Glutamatergic neuron (in vitro differentiated cells): ENCODE measurements at regions not wholly inside any gene's neighbourhood (a gene's known extent, or its start where the extent isn't known, plus 50 kb on each side); places are given as distances from the start of the nearest gene placed in this dataset.
"Not testable (repeated sequence)": the region's sequence is repeated elsewhere in the genome, so short reads cannot be mapped to it uniquely, and the experiment has no call there.

Source experiments
- DNase-seq: peaks from one replicate; pipeline ENCODE4 v3.0.0; 2022
- H3K27ac Mint-ChIP-seq: one replicate; pipeline ENCODE4 v1.8.0; 2020; ENCODE audit warnings: mild to moderate bottlenecking, mixed read lengths, inconsistent platforms; ENCODE audit not compliant: unreplicated experiment
- H3K27me3 Mint-ChIP-seq: one replicate; pipeline ENCODE4 v1.8.0; 2020; ENCODE audit warnings: mild to moderate bottlenecking, moderate library complexity, mixed read lengths, inconsistent platforms; ENCODE audit not compliant: unreplicated experiment
- H3K36me3 Mint-ChIP-seq: one replicate; pipeline ENCODE4 v1.8.0; 2020; ENCODE audit warnings: mild to moderate bottlenecking, mixed read lengths, inconsistent platforms; ENCODE audit not compliant: unreplicated experiment
- H3K4me1 Mint-ChIP-seq: one replicate; pipeline ENCODE4 v1.8.0; 2020; ENCODE audit warnings: mild to moderate bottlenecking, low read depth, mixed read lengths, inconsistent platforms; ENCODE audit not compliant: unreplicated experiment
- H3K4me3 Mint-ChIP-seq: one replicate; pipeline ENCODE4 v1.8.0; 2020; ENCODE audit warnings: mild to moderate bottlenecking, mixed read lengths, inconsistent platforms; ENCODE audit not compliant: unreplicated experiment
- H3K9me3 Mint-ChIP-seq: one replicate; pipeline ENCODE4 v1.8.0; 2020; ENCODE audit warnings: mild to moderate bottlenecking, moderate library complexity, mixed read lengths, inconsistent platforms; ENCODE audit not compliant: unreplicated experiment
- TF ChIP-seq, protein P1 (sequence below): fragments of 200-600 bp; sonication (generic); IDR thresholded peaks from one replicate; pipeline ENCODE4 v1.5.0; 2021; ENCODE audit not compliant: partially characterized antibody, unreplicated experiment

GRCh38 chr2:13335862-13336535 is 619.3 kb downstream of the TRIB2 start:
- peaks cover 1% of the 10 kb centered on the region for H3K9me3 Mint-ChIP-seq
- H3K4me1 Mint-ChIP-seq = no peaks in the 10 kb centered on the region
- no peak overlapping the region for H3K27ac Mint-ChIP-seq
- H3K4me3 Mint-ChIP-seq = no peak overlapping the region
- H3K27me3 Mint-ChIP-seq = no peaks in the 10 kb centered on the region
- no peaks in the 10 kb centered on the region for H3K36me3 Mint-ChIP-seq
- TF ChIP-seq, protein P1, sequence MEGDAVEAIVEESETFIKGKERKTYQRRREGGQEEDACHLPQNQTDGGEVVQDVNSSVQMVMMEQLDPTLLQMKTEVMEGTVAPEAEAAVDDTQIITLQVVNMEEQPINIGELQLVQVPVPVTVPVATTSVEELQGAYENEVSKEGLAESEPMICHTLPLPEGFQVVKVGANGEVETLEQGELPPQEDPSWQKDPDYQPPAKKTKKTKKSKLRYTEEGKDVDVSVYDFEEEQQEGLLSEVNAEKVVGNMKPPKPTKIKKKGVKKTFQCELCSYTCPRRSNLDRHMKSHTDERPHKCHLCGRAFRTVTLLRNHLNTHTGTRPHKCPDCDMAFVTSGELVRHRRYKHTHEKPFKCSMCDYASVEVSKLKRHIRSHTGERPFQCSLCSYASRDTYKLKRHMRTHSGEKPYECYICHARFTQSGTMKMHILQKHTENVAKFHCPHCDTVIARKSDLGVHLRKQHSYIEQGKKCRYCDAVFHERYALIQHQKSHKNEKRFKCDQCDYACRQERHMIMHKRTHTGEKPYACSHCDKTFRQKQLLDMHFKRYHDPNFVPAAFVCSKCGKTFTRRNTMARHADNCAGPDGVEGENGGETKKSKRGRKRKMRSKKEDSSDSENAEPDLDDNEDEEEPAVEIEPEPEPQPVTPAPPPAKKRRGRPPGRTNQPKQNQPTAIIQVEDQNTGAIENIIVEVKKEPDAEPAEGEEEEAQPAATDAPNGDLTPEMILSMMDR = no peak
- no peak for DNase-seq

- H3K9me3 Mint-ChIP-seq = no peaks in the 10 kb centered on the region
- no peak overlapping the region for H3K4me3 Mint-ChIP-seq
- no peak for DNase-seq
- H3K36me3 Mint-ChIP-seq = no peaks in the 10 kb centered on the region
- peaks cover 10% of the 10 kb centered on the region for H3K4me1 Mint-ChIP-seq
- no peak overlapping the region for H3K27ac Mint-ChIP-seq
- TF ChIP-seq, protein P1 = no peak
- no peaks in the 10 kb centered on the region for H3K27me3 Mint-ChIP-seq
Observed at GRCh38 chr2:13351068-13351467, 634.3 kb downstream of the TRIB2 start.

GRCh38 chr2:13353083-13353482 is 636.3 kb downstream of the TRIB2 start:
- Mint-ChIP-seq H3K27ac (peak overlapping the region; percentile 18), H3K27me3 (no peaks in the 10 kb centered on the region), H3K9me3 (no peaks in the 10 kb centered on the region), H3K36me3 (no peaks in the 10 kb centered on the region), H3K4me3 (no peak overlapping the region), H3K4me1 (peaks cover 10% of the 10 kb centered on the region)
- no peak for DNase-seq
- TF ChIP-seq, protein P1 = no peak

DNA sequence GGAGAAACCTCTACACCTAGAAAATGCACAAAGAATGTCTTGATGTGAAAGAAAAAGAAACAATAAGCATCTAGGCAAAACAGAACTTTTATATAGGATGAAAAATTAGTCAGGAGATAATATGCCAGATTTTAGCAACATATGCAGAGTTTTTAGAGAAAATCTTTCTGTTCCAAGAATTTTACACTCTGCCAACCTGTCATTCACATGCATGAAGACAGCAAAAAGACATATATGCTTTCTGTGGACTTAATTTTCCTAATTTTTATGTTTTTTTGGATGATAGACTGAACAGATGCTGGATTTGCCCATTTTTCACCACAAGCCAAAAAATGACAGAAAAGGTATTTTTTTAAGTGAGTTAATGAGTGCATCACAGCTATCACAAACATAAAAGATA is 637.3 kb downstream of the TRIB2 start:
- no peaks in the 10 kb centered on the region for H3K9me3 Mint-ChIP-seq
- no peaks in the 10 kb centered on the region for H3K36me3 Mint-ChIP-seq
- no peak for DNase-seq
- H3K27me3 Mint-ChIP-seq = no peaks in the 10 kb centered on the region
- H3K27ac Mint-ChIP-seq = no peak overlapping the region
- TF ChIP-seq, protein P1 = no peak
- H3K4me3 Mint-ChIP-seq = no peak overlapping the region
- peaks cover 10% of the 10 kb centered on the region for H3K4me1 Mint-ChIP-seq

DNA sequence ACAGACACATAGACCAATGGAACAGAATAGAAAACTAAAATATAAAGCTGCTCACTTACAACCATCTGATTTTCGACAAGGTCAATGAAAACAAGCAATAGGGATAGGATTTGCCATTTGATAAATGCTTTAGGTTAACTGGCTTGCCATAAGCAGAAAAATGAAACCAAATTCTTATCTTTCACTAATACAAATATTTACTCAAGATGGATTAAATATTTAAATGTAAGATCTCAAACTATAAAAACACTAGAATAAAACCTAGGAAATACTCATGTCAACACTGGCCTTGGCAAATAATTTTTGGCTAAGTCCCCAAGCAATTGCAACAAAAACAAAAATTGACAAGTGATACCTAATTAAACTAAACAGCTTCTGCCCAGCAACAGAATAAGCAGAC is 665.2 kb downstream of the TRIB2 start:
- not testable (repeated sequence) for H3K4me1 Mint-ChIP-seq, DNase-seq, H3K36me3 Mint-ChIP-seq, H3K9me3 Mint-ChIP-seq, H3K27ac Mint-ChIP-seq, H3K4me3 Mint-ChIP-seq, H3K27me3 Mint-ChIP-seq

- H3K27ac Mint-ChIP-seq, H3K4me1 Mint-ChIP-seq, H3K9me3 Mint-ChIP-seq, DNase-seq, H3K36me3 Mint-ChIP-seq, H3K4me3 Mint-ChIP-seq, H3K27me3 Mint-ChIP-seq: not testable (repeated sequence)
Observed at GRCh38 chr2:13389172-13389571, 672.4 kb downstream of the TRIB2 start.
